NCI-H460 (cell line): ENCODE measurements at regions not wholly inside any gene's neighbourhood (a gene's known extent, or its start where the extent isn't known, plus 50 kb on each side); places are given as distances from the start of the nearest gene placed in this dataset.

ENCODE experiments used
- DNase-seq: peaks from one replicate; pipeline ENCODE4 v3.0.0-alpha.2; 2016; ENCODE audit warnings: low read depth; ENCODE audit errors: extremely low read depth
- small RNA-seq, 2 experiments: library from RNA; depleted of rRNA; stranded (forward); fragments of <200 nt; gene quantifications; one replicate each; pipeline ENCODE3, GENCODE V24; 2014

- peak; percentile 11 for DNase-seq
These were observed 51.0 kb upstream of the ZFP64 start for GRCh38 chr20:52242237-52243230.

Small RNA genes lying in the stretch of these regions (small RNA-seq; reads per million reads assigned to genes)
- 0 reads per million in 2 experiments for gene RF02271
- gene RPL36P1, result 0 reads per million in 2 experiments
